ENCODE measurements at regions not wholly inside any gene's neighbourhood (a gene's known extent, or its start where the extent isn't known, plus 50 kb on each side); places are given as distances from the start of the nearest gene placed in this dataset.

GRCh38 chr12:40575987-40576386 is 116.3 kb upstream of the CNTN1 start:
- POLR2A ChIA-PET = no interaction called here
- DNase-seq (ENCODE audit: low spot score) = no peak
- CTCF ChIA-PET = no interaction called here
- no peak for TF ChIP-seq ATF6 (CRISPR knock-in tag; IDR thresholded peaks at IDR 0.05)
- TF ChIP-seq KAT7 (CRISPR knock-in tag; IDR thresholded peaks at IDR 0.05; ENCODE audit: borderline replicate concordance) = no peak
- no peak for TF ChIP-seq ATF2 (CRISPR knock-in tag; IDR thresholded peaks at IDR 0.05; ENCODE audit: borderline replicate concordance, low read depth)
- TF ChIP-seq ZNF317 (CRISPR knock-in tag; IDR thresholded peaks at IDR 0.05; ENCODE audit: borderline replicate concordance, low read depth) = no peak
- TF ChIP-seq ZNF532 (CRISPR knock-in tag; IDR thresholded peaks at IDR 0.05; ENCODE audit: borderline replicate concordance) = no peak
- TF ChIP-seq IRF2 (CRISPR knock-in tag; IDR thresholded peaks at IDR 0.05; ENCODE audit: borderline replicate concordance, low read depth) = no peak
- no peak for TF ChIP-seq SOX15 (CRISPR knock-in tag; IDR thresholded peaks at IDR 0.05)
- TF ChIP-seq ZNF396 (CRISPR knock-in tag; IDR thresholded peaks at IDR 0.05; ENCODE audit: borderline replicate concordance) = no peak
- no peak for TF ChIP-seq SP1 (CRISPR knock-in tag; conservative IDR thresholded peaks at IDR 0.05)
- H3K36me3 Mint-ChIP-seq = peaks cover 14% of the 10 kb centered on the region
- ATAC-seq = no peak
- no peak overlapping the region for H3K27ac Mint-ChIP-seq
- no peaks in the 10 kb centered on the region; the same call in 1 of the 2 replicates for H3K27me3 Mint-ChIP-seq (ENCODE audit: low read depth)
- H3K9me3 Mint-ChIP-seq = peaks cover 19% of the 10 kb centered on the region
- H3K4me1 Mint-ChIP-seq = no peaks in the 10 kb centered on the region
- no peak overlapping the region for H3K4me3 Mint-ChIP-seq

- ChIA-PET POLR2A (no interaction called here), CTCF (no interaction called here)
- Mint-ChIP-seq H3K27me3 (ENCODE audit: low read depth) (no peaks in the 10 kb centered on the region; the same call in 1 of the 2 replicates), H3K36me3 (peaks cover 33% of the 10 kb centered on the region), H3K27ac (no peak overlapping the region), H3K4me1 (no peaks in the 10 kb centered on the region), H3K4me3 (no peak overlapping the region), H3K9me3 (peaks cover 37% of the 10 kb centered on the region)
- no peak for DNase-seq (ENCODE audit: low spot score)
- no peak for ATAC-seq
- TF ChIP-seq RORB (CRISPR knock-in tag; IDR thresholded peaks at IDR 0.05) (no peak), PREB (CRISPR knock-in tag; IDR thresholded peaks at IDR 0.05; ENCODE audit: borderline replicate concordance) (no peak), PRRX2 (CRISPR knock-in tag; IDR thresholded peaks at IDR 0.05) (no peak), ZBTB21 (CRISPR knock-in tag; IDR thresholded peaks at IDR 0.05; ENCODE audit: borderline replicate concordance) (no peak), ARID4B (CRISPR knock-in tag; IDR thresholded peaks at IDR 0.05; ENCODE audit: borderline replicate concordance) (no peak), ZNF532 (CRISPR knock-in tag; IDR thresholded peaks at IDR 0.05; ENCODE audit: borderline replicate concordance) (no peak), HMGA2 (CRISPR knock-in tag; IDR thresholded peaks at IDR 0.05) (no peak), JUN (CRISPR knock-in tag; IDR thresholded peaks at IDR 0.05) (no peak)
Measured at GRCh38 chr12:40577834-40578233, 114.4 kb upstream of the CNTN1 start.
